IMR-90 (cell line): ENCODE measurements at regions not wholly inside any gene's neighbourhood (a gene's known extent, or its start where the extent isn't known, plus 50 kb on each side); places are given as distances from the start of the nearest gene placed in this dataset.

Experiments used
- ATAC-seq: fragments of 200-7000 bp; cut with Tn5 transposase; 2 replicates; pipeline ENCODE4 v1.9.1; 2020; ENCODE audit warnings: low read depth, mild to moderate bottlenecking, moderate library complexity
- BruUV-seq: library from RNA; stranded (reverse); fragments of 400-500 nt; replicated peaks from 2 replicates; lab custom pipeline; 2021; lab: Mats Ljungman, UMichigan
- CTCF ChIA-PET: fragments of 300-600 bp; formaldehyde crosslinking; extraction: SDS; loops from one replicate; lab custom pipeline; 2021; ENCODE audit warnings: antibody characterized with exemption; lab: Yijun Ruan, JAX
- POLR2A ChIA-PET: fragments of 300-600 bp; sonication (Branson Sonifier 250); formaldehyde crosslinking; loops from one replicate; lab custom pipeline; 2022; ENCODE audit warnings: antibody characterized with exemption; ENCODE audit not compliant: unreplicated experiment; lab: Charles Lee
- DNase-seq: peaks from one replicate; pipeline ENCODE4 v3.0.0; 2013
- H2AFZ ChIP-seq: replicated peaks from 2 replicates; pipeline ENCODE3; 2013; ENCODE audit warnings: low read length, mild to moderate bottlenecking; ENCODE audit not compliant: poor library complexity
- H2AK5ac ChIP-seq: 2 replicates; pipeline ENCODE4 v1.6.1; 2013; ENCODE audit warnings: low read depth, low read length, inconsistent platforms
- H2AK9ac ChIP-seq: replicated peaks from 2 replicates; pipeline ENCODE3; 2013; ENCODE audit warnings: mild to moderate bottlenecking, low read depth, low read length, moderate library complexity; ENCODE audit not compliant: poor library complexity
- H2BK120ac ChIP-seq: 2 replicates; pipeline ENCODE4 v1.6.1; 2013; ENCODE audit warnings: low read depth, low read length, inconsistent platforms
- H2BK15ac ChIP-seq: 3 replicates; pipeline ENCODE4 v1.6.1; 2013; ENCODE audit warnings: low read depth, low read length, inconsistent platforms
- H2BK20ac ChIP-seq: 2 replicates; pipeline ENCODE4 v1.6.1; 2013; ENCODE audit warnings: low read depth, mild to moderate bottlenecking, inconsistent platforms, low read length, moderate library complexity
- H2BK5ac ChIP-seq: 2 replicates; pipeline ENCODE4 v1.6.1; 2013; ENCODE audit warnings: mild to moderate bottlenecking, low read depth, low read length, inconsistent platforms; ENCODE audit not compliant: poor library complexity, severe bottlenecking
- H3K14ac ChIP-seq: replicated peaks from 2 replicates; pipeline ENCODE4 v1.6.1; 2013; ENCODE audit warnings: low read depth, low read length, inconsistent platforms
- H3K18ac ChIP-seq: 2 replicates; pipeline ENCODE4 v1.6.1; 2013; ENCODE audit warnings: low read depth, low read length, control low read depth
- H3K23ac ChIP-seq: 2 replicates; pipeline ENCODE4 v1.6.1; 2013; ENCODE audit warnings: low read depth, low read length, inconsistent platforms
- H3K27ac ChIP-seq: 2 replicates; pipeline ENCODE4 v1.5.1; 2013; ENCODE audit warnings: mild to moderate bottlenecking, control low read depth, low read length; ENCODE audit not compliant: insufficient read depth
- H3K27me3 ChIP-seq: 2 replicates; pipeline ENCODE4 v1.6.1; 2013; ENCODE audit warnings: low read length; ENCODE audit not compliant: control insufficient read depth, insufficient read depth
- H3K36me3 ChIP-seq: 2 replicates; pipeline ENCODE4 v1.6.1; 2013; ENCODE audit warnings: low read length, mixed read lengths; ENCODE audit not compliant: control insufficient read depth, insufficient read depth
- H3K4ac ChIP-seq: 2 replicates; pipeline ENCODE4 v1.6.1; 2013; ENCODE audit warnings: low read depth, low read length, inconsistent platforms
- H3K4me1 ChIP-seq: 2 replicates; pipeline ENCODE4 v1.6.1; 2013; ENCODE audit warnings: low read length, mixed read lengths; ENCODE audit not compliant: control insufficient read depth, insufficient read depth
- H3K4me2 ChIP-seq: 2 replicates; pipeline ENCODE4 v1.6.1; 2013; ENCODE audit warnings: low read depth, mild to moderate bottlenecking, control low read depth, low read length, moderate library complexity
- H3K4me3 ChIP-seq: 2 replicates; pipeline ENCODE4 v1.5.1; 2013; ENCODE audit warnings: low read depth, mild to moderate bottlenecking, control low read depth, low read length, moderate library complexity; ENCODE audit not compliant: insufficient read depth
- H3K56ac ChIP-seq: 2 replicates; pipeline ENCODE4 v1.6.1; 2013; ENCODE audit warnings: low read length, inconsistent platforms; ENCODE audit not compliant: insufficient read depth; ENCODE audit errors: extremely low read depth
- H3K79me1 ChIP-seq, 2 experiments: 2 replicates each; pipeline ENCODE4 v1.6.1; 2013; ENCODE audit warnings: low read length in 2 of 2, inconsistent platforms in 1 of 2, low read depth in 1 of 2
- H3K9ac ChIP-seq: 2 replicates; pipeline ENCODE4 v1.6.1; 2013; ENCODE audit warnings: low read depth, low read length, control low read depth
- H3K9me1 ChIP-seq: 2 replicates; pipeline ENCODE4 v1.6.1; 2013; ENCODE audit warnings: low read length, inconsistent platforms; ENCODE audit not compliant: insufficient read depth
- H3K9me3 ChIP-seq: 2 replicates; pipeline ENCODE4 v1.6.1; 2013; ENCODE audit warnings: low read length; ENCODE audit not compliant: control insufficient read depth, insufficient read depth
- H4K20me1 ChIP-seq: 2 replicates; pipeline ENCODE4 v1.6.1; 2013; ENCODE audit warnings: low read length, inconsistent platforms; ENCODE audit not compliant: insufficient read depth
- H4K5ac ChIP-seq: 2 replicates; pipeline ENCODE4 v1.6.1; 2013; ENCODE audit warnings: mild to moderate bottlenecking, low read depth, low read length, control low read depth
- H4K8ac ChIP-seq, 2 experiments: 2 replicates each; pipeline ENCODE4 v1.6.1; 2013; ENCODE audit warnings: low read depth in 2 of 2, low read length in 2 of 2, control low read depth in 1 of 2, inconsistent platforms in 1 of 2
- H4K91ac ChIP-seq: 2 replicates; pipeline ENCODE4 v1.6.1; 2013; ENCODE audit warnings: low read depth, low read length, inconsistent platforms; ENCODE audit not compliant: insufficient read depth
- CHD1 ChIP-seq: IDR thresholded peaks from 2 replicates; pipeline ENCODE4 v1.6.1; 2012; ENCODE audit warnings: low read depth, low read length, improper control_type of control experiment
- RCOR1 ChIP-seq: IDR thresholded peaks from 2 replicates; pipeline ENCODE4 v1.6.1; 2012; ENCODE audit warnings: mild to moderate bottlenecking, low read length, improper control_type of control experiment; ENCODE audit not compliant: insufficient replicate concordance
- WGBS, 2 experiments: methylation state at CpG; one replicate each; pipeline versions ENCODE4 v1.1.5 to v1.1.7; 2013; ENCODE audit warnings: missing lambda C conversion rate in 2 of 2; ENCODE audit not compliant: insufficient read length in 1 of 2; ENCODE audit errors: extremely low coverage in 2 of 2; 5-methylcytosine and 5-hydroxymethylcytosine counted together
- dilution Hi-C: fragments of 300-500 bp; cut with HindIII; formaldehyde crosslinking; loops from one replicate; pipeline ENCODE4 v1.14.3; 2018; ENCODE audit warnings: low sequenced_read_pairs; ENCODE audit not compliant: unreplicated experiment
- in situ Hi-C: fragments of 300-500 bp; cut with MboI; formaldehyde crosslinking; loops from 3 replicates; pipeline ENCODE4 v1.14.3; 2019; ENCODE audit warnings: low sequenced_read_pairs, inconsistent platforms, mixed read lengths
- intact Hi-C: fragments of 100-400 bp; cut with micrococcal nuclease; formaldehyde crosslinking; loops from 2 replicates; pipeline ENCODE4 v1.10.0; 2022

GRCh38 chr10:90589825-90590224 lies 268.0 kb downstream of the HTR7 start:
- CTCF ChIA-PET: interaction anchor here (0.6 to 2.3 kb wide), 2 partner anchors 27 to 301 kb away, joined by 3 to 10 read pairs; no protein-coding TSS in a partner anchor
- no TSS peak for BruUV-seq

More at GRCh38 chr10:90589825-90590224, 268.0 kb downstream of the HTR7 start:
- no peaks in the 10 kb centered on the region for H3K36me3 ChIP-seq
- DNase-seq: no peak
- no peak overlapping the region for H3K14ac ChIP-seq
- no peak for TF ChIP-seq CHD1
- TF ChIP-seq RCOR1: no peak
- H4K5ac ChIP-seq: no peak overlapping the region
- intact Hi-C loops (loop anchor here (5.0 to 10.0 kb wide), 2 partner anchors 633 to 1165 kb away; no protein-coding TSS in a partner anchor), in situ Hi-C loops (loop anchor here (10.0 kb wide), 1 partner anchor 1165 kb away; no protein-coding TSS in a partner anchor), dilution Hi-C loops (no loop called here)
- no peak overlapping the region for H4K8ac ChIP-seq
- no peaks in the 10 kb centered on the region; the same call in 1 of the 2 replicates for H3K9me1 ChIP-seq
- no peak overlapping the region for H2BK15ac ChIP-seq
- no peaks in the 10 kb centered on the region for H4K20me1 ChIP-seq
- POLR2A ChIA-PET: no interaction called here
- H2AK9ac ChIP-seq: no peak overlapping the region
- no peak for ATAC-seq
- H2AK5ac ChIP-seq: no peak overlapping the region
- no peaks in the 10 kb centered on the region for H3K79me1 ChIP-seq
- H2BK120ac ChIP-seq: no peak overlapping the region
- H3K4me2 ChIP-seq: no peak overlapping the region
- no peak overlapping the region for H3K18ac ChIP-seq
- H3K27ac ChIP-seq: no peak overlapping the region
- H3K4me3 ChIP-seq: no peak overlapping the region
- H3K4ac ChIP-seq: no peak overlapping the region
- H3K56ac ChIP-seq: no peak overlapping the region
- 70% methylated on average over 2 of the region's 3 CpGs; no CpG with 5 or more reads in 1 of the 2 experiments for WGBS, 2 experiments
- H2AFZ ChIP-seq: no peak overlapping the region
- no peaks in the 10 kb centered on the region for H3K9me3 ChIP-seq
- no peak overlapping the region for H4K91ac ChIP-seq
- H2BK5ac ChIP-seq: no peak overlapping the region
- peaks cover 5% of the 10 kb centered on the region for H3K27me3 ChIP-seq
- no peak overlapping the region for H2BK20ac ChIP-seq
- no peaks in the 10 kb centered on the region for H3K4me1 ChIP-seq
- H3K23ac ChIP-seq: no peak overlapping the region
- no peak overlapping the region for H3K9ac ChIP-seq
